CD8-positive, alpha-beta memory T cell (primary cell): ENCODE measurements at regions not wholly inside any gene's neighbourhood (a gene's known extent, or its start where the extent isn't known, plus 50 kb on each side); places are given as distances from the start of the nearest gene placed in this dataset.

Experiments used
- CTCF ChIA-PET: fragments of 350-600 bp; sonication (Branson Sonifier 250); formaldehyde crosslinking; loops from one replicate; lab custom pipeline; 2021; ENCODE audit warnings: antibody characterized with exemption; lab: Charles Lee
- POLR2A ChIA-PET: fragments of 350-600 bp; sonication (Branson Sonifier 250); formaldehyde crosslinking; loops from one replicate; lab custom pipeline; 2021; ENCODE audit warnings: antibody characterized with exemption; lab: Charles Lee
- DNase-seq, 5 donors: peaks; one replicate each; pipeline versions ENCODE4 v3.0.0 to v3.0.0-alpha.2; 2020 to 2022; ENCODE audit warnings: mixed read lengths in 1 of 5
- H3K27ac ChIP-seq: one replicate; pipeline ENCODE4 v1.7.0; 2013; ENCODE audit warnings: low read depth, mild to moderate bottlenecking, low read length, moderate library complexity
- H3K27me3 ChIP-seq: 2 replicates; pipeline ENCODE4 v1.7.0; 2013; ENCODE audit warnings: low read length, mild to moderate bottlenecking; ENCODE audit not compliant: insufficient read depth, poor library complexity, severe bottlenecking
- H3K36me3 ChIP-seq: 2 replicates; pipeline ENCODE4 v1.7.0; 2013; ENCODE audit warnings: mild to moderate bottlenecking, low read length, moderate library complexity; ENCODE audit not compliant: insufficient read depth
- H3K4me1 ChIP-seq: 2 replicates; pipeline ENCODE4 v1.7.0; 2013; ENCODE audit warnings: mild to moderate bottlenecking, low read length, moderate library complexity; ENCODE audit not compliant: insufficient read depth
- H3K4me3 ChIP-seq: 2 replicates; pipeline ENCODE4 v1.7.0; 2013; ENCODE audit warnings: mild to moderate bottlenecking, low read length
- H3K9me3 ChIP-seq: 2 replicates; pipeline ENCODE4 v1.7.0; 2013; ENCODE audit warnings: mild to moderate bottlenecking, low read length
- H3K27ac Mint-ChIP-seq, 8 donors: one replicate each; pipeline ENCODE4 v1.8.0; 2020 to 2021; ENCODE audit warnings: mixed read lengths in 8 of 8, mild to moderate bottlenecking in 6 of 8, inconsistent platforms in 3 of 8, moderate library complexity in 3 of 8
- H3K27me3 Mint-ChIP-seq, 2 donors: one replicate each; pipeline ENCODE4 v1.8.0; 2020 to 2021; ENCODE audit warnings: mixed read lengths in 2 of 2, mild to moderate bottlenecking in 1 of 2, moderate library complexity in 1 of 2
- H3K36me3 Mint-ChIP-seq, 3 donors: one replicate each; pipeline ENCODE4 v1.8.0; 2020 to 2021; ENCODE audit warnings: mixed read lengths in 3 of 3, inconsistent platforms in 1 of 3, mild to moderate bottlenecking in 1 of 3
- H3K4me1 Mint-ChIP-seq, 3 donors: one replicate each; pipeline ENCODE4 v1.8.0; 2020 to 2021; ENCODE audit warnings: mixed read lengths in 3 of 3, inconsistent platforms in 1 of 3, mild to moderate bottlenecking in 1 of 3
- H3K4me3 Mint-ChIP-seq, 7 donors: one replicate each; pipeline ENCODE4 v1.8.0; 2020 to 2021; ENCODE audit warnings: mixed read lengths in 7 of 7, mild to moderate bottlenecking in 6 of 7, moderate library complexity in 4 of 7, inconsistent platforms in 2 of 7
- H3K9me3 Mint-ChIP-seq, 5 donors: one replicate each; pipeline ENCODE4 v1.8.0; 2020 to 2022; ENCODE audit warnings: mixed read lengths in 5 of 5, mild to moderate bottlenecking in 3 of 5, moderate library complexity in 2 of 5, inconsistent platforms in 1 of 5

DNA sequence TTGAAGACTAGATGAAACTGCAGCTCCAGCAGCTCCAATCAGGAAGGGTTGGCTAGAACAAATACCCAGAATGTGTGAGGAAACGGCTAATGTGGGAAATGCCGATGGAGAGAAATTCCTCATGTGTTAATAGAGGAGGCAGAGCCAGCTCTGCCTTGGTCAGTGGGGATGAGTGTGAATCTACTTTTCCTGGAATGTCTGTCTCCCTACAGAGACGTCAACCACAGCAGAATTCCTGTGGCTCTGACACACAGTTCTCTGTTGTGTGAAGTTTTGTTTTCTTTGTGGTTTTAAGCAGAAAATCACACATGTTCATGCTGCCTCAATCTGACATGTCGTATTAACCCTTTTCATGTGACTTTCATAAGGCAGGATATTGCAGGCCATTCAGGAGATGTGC lies 476.6 kb upstream of the WWC1 start:
- CTCF ChIA-PET = no interaction called here

DNA sequence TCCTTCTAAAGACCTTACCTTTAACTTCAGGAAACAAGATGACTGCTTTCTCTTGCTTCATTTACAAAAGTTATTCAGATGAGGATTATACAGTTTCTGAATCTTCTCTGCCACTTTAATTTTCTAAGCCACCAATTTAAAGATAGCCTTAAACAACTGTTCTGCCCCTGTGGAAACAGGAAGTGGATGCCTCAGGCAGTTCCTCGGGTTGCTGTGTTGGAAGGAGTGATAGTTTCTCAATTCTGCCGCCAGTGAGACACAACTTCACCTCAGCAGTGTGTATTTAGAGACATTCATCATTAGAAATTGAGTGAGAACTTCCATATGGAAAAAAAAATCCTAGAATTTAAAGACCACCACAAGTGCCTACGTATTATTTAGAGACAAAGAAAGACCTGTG lies 475.1 kb upstream of the WWC1 start:
- no peak for DNase-seq
- CTCF ChIA-PET = no interaction called here
- no peaks in the 10 kb centered on the region for H3K36me3 Mint-ChIP-seq
- peaks cover 0 to 1% of the 10 kb centered on the region in 2 donors for H3K27me3 Mint-ChIP-seq
- Histone ChIP-seq H3K4me3 (no peak overlapping the region), H3K9me3 (no peaks in the 10 kb centered on the region), H3K4me1 (no peaks in the 10 kb centered on the region), H3K27ac (no peak overlapping the region), H3K27me3 (no peaks in the 10 kb centered on the region), H3K36me3 (no peaks in the 10 kb centered on the region)
- POLR2A ChIA-PET = no interaction called here
- H3K27ac Mint-ChIP-seq = no peak overlapping the region
- no peak overlapping the region for H3K4me3 Mint-ChIP-seq
- no peaks in the 10 kb centered on the region for H3K4me1 Mint-ChIP-seq
- peaks cover 0 to 5% (median 0%) of the 10 kb centered on the region in 5 donors for H3K9me3 Mint-ChIP-seq

More for the DNA sequence above, 476.6 kb upstream of the WWC1 start:
- POLR2A ChIA-PET = no interaction called here
- H3K4me1 Mint-ChIP-seq = no peaks in the 10 kb centered on the region
- no peaks in the 10 kb centered on the region for H3K36me3 Mint-ChIP-seq
- Histone ChIP-seq H3K4me3 (no peak overlapping the region), H3K27me3 (no peaks in the 10 kb centered on the region), H3K36me3 (no peaks in the 10 kb centered on the region), H3K4me1 (no peaks in the 10 kb centered on the region), H3K27ac (no peak overlapping the region), H3K9me3 (no peaks in the 10 kb centered on the region)
- peaks cover 0 to 1% of the 10 kb centered on the region in 2 donors for H3K27me3 Mint-ChIP-seq
- H3K27ac Mint-ChIP-seq = no peak overlapping the region
- H3K4me3 Mint-ChIP-seq = no peak overlapping the region
- DNase-seq = no peak
- H3K9me3 Mint-ChIP-seq = peaks cover 0 to 5% (median 0%) of the 10 kb centered on the region in 5 donors

DNA sequence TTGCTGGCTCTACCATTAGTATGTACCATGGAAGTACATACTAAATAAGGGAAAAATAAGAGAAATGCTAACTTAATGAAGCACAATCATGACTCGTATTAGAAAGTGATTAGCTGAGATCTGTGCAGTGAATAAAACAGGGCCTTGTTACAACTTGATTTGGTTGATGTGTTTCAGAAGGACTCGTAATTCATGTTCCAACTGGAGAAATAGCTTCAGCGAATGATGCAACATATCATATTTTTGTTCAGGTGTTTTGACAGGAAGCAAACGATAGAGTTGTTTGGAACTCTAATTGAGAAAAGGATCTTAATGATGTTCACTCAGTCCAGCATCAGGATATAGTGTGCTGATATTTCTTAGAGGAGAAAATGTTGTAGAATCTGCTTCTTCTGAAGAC lies 474.6 kb upstream of the WWC1 start:
- H3K36me3 Mint-ChIP-seq = no peaks in the 10 kb centered on the region
- H3K4me3 Mint-ChIP-seq = no peak overlapping the region
- peaks cover 0 to 1% of the 10 kb centered on the region in 2 donors for H3K27me3 Mint-ChIP-seq
- Histone ChIP-seq H3K4me1 (no peaks in the 10 kb centered on the region), H3K4me3 (no peak overlapping the region), H3K9me3 (no peaks in the 10 kb centered on the region), H3K27ac (no peak overlapping the region), H3K36me3 (no peaks in the 10 kb centered on the region), H3K27me3 (no peaks in the 10 kb centered on the region)
- ChIA-PET CTCF (no interaction called here), POLR2A (no interaction called here)
- peaks cover 0 to 5% (median 0%) of the 10 kb centered on the region in 5 donors for H3K9me3 Mint-ChIP-seq
- H3K27ac Mint-ChIP-seq = no peak overlapping the region
- no peaks in the 10 kb centered on the region for H3K4me1 Mint-ChIP-seq
- no peak for DNase-seq

DNA sequence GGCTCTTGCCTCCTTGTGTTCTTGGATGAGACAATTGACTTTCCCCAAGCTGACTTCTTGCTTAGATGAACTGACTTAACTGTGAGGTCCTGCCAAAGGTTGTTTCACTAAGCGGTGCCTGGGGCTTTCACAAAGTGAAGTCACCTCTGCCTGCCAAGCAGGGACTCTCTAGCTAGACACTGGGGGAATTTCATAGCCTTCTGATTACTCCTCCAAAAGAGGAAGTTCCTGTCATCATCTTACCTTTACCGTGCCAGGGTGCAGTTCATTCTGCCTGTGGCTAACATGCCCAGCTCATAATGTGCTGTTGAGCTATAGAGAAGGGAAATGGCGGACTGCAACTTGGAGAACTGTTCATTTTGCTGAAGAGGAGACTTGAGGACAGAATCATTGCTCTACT lies 472.0 kb upstream of the WWC1 start:
- H3K4me3 Mint-ChIP-seq = no peak overlapping the region
- Histone ChIP-seq H3K9me3 (no peaks in the 10 kb centered on the region), H3K36me3 (no peaks in the 10 kb centered on the region), H3K4me1 (no peaks in the 10 kb centered on the region), H3K4me3 (no peak overlapping the region), H3K27ac (no peak overlapping the region), H3K27me3 (no peaks in the 10 kb centered on the region)
- CTCF ChIA-PET = no interaction called here
- peaks cover 0 to 5% (median 0%) of the 10 kb centered on the region in 5 donors for H3K9me3 Mint-ChIP-seq
- no peak for DNase-seq
- H3K36me3 Mint-ChIP-seq = no peaks in the 10 kb centered on the region
- POLR2A ChIA-PET = no interaction called here
- no peak overlapping the region for H3K27ac Mint-ChIP-seq
- H3K27me3 Mint-ChIP-seq = peaks cover 0 to 1% of the 10 kb centered on the region in 2 donors
- H3K4me1 Mint-ChIP-seq = no peaks in the 10 kb centered on the region

GRCh38 chr5:167820101-167820990 lies 471.1 kb upstream of the WWC1 start:
- Mint-ChIP-seq H3K4me3 (no peak overlapping the region), H3K27ac (peak overlapping the region in 1 of 8 donors; percentile 38), H3K4me1 (no peaks in the 10 kb centered on the region), H3K9me3 (peaks cover 0 to 5% (median 0%) of the 10 kb centered on the region in 5 donors), H3K36me3 (no peaks in the 10 kb centered on the region), H3K27me3 (peaks cover 0 to 1% of the 10 kb centered on the region in 2 donors)
- no peak overlapping the region for H3K27ac ChIP-seq
- no peaks in the 10 kb centered on the region for H3K27me3 ChIP-seq
- H3K4me1 ChIP-seq = no peaks in the 10 kb centered on the region
- DNase-seq = no peak
- no peaks in the 10 kb centered on the region for H3K36me3 ChIP-seq
- ChIA-PET CTCF (no interaction called here), POLR2A (no interaction called here)
- H3K9me3 ChIP-seq = no peaks in the 10 kb centered on the region
- H3K4me3 ChIP-seq = no peak overlapping the region

DNA sequence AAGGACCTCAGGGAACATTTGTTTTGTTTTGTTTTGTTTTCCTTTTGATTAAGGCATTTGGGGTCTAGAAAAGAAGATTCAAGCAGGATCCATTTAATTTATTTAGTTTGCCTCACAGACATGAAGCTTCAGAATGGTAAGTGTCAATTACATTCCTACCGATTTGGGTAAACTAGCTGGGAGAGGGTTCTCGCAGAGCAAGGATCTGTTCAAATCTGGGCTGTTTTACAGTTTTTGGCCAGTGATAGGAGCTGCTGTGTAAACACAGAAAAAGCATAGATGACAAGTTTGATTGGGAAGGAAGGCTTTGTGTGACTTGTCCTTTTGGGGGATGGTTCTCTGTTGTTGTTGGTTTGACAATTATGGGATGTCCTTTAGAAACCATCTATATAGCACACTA lies 470.3 kb upstream of the WWC1 start:
- no peak overlapping the region for H3K4me3 ChIP-seq
- H3K9me3 ChIP-seq = no peaks in the 10 kb centered on the region
- H3K27me3 Mint-ChIP-seq = peaks cover 0 to 1% of the 10 kb centered on the region in 2 donors
- H3K9me3 Mint-ChIP-seq = peaks cover 0 to 5% (median 2%) of the 10 kb centered on the region in 5 donors
- no peak overlapping the region for H3K27ac ChIP-seq
- POLR2A ChIA-PET = no interaction called here
- H3K4me1 Mint-ChIP-seq = no peaks in the 10 kb centered on the region
- H3K27ac Mint-ChIP-seq = no peak overlapping the region
- DNase-seq = no peak
- CTCF ChIA-PET = no interaction called here
- H3K27me3 ChIP-seq = no peaks in the 10 kb centered on the region
- H3K36me3 ChIP-seq = no peaks in the 10 kb centered on the region
- H3K36me3 Mint-ChIP-seq = no peaks in the 10 kb centered on the region
- no peaks in the 10 kb centered on the region for H3K4me1 ChIP-seq
- no peak overlapping the region for H3K4me3 Mint-ChIP-seq

- Mint-ChIP-seq H3K27me3 (peaks cover 0 to 1% of the 10 kb centered on the region in 2 donors), H3K4me1 (no peaks in the 10 kb centered on the region), H3K27ac (no peak overlapping the region), H3K36me3 (no peaks in the 10 kb centered on the region), H3K4me3 (no peak overlapping the region), H3K9me3 (peaks cover 0 to 3% (median 0%) of the 10 kb centered on the region in 5 donors)
- Histone ChIP-seq H3K4me3 (no peak overlapping the region), H3K27ac (no peak overlapping the region), H3K4me1 (no peaks in the 10 kb centered on the region), H3K36me3 (no peaks in the 10 kb centered on the region), H3K9me3 (no peaks in the 10 kb centered on the region), H3K27me3 (no peaks in the 10 kb centered on the region)
- CTCF ChIA-PET = no interaction called here
- no peak for DNase-seq
- POLR2A ChIA-PET = no interaction called here
Observed at GRCh38 chr5:167821669-167822068, 469.8 kb upstream of the WWC1 start.

DNA sequence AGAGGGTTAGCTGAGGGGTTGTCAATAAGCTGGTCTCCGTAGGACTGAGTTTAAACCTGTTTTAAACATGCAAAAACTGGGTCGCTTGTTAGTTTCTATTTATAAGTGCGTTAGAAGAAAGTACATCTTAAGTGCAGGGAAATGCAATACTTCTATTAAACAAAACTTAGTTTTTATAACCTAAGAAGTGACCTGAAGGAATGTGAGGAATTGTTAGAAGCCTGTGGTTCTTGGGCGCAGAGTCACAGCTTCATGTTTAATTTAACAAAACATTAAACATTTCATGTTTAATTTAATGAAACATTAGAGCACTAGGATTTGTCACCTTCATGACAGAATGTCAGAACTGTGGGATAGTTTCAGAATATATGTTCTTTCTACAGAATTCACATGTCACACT lies 469.2 kb upstream of the WWC1 start:
- Mint-ChIP-seq H3K4me1 (no peaks in the 10 kb centered on the region), H3K27ac (no peak overlapping the region), H3K4me3 (no peak overlapping the region), H3K36me3 (no peaks in the 10 kb centered on the region), H3K27me3 (peaks cover 0 to 1% of the 10 kb centered on the region in 2 donors), H3K9me3 (peaks cover 0 to 3% (median 0%) of the 10 kb centered on the region in 5 donors)
- H3K4me3 ChIP-seq = no peak overlapping the region
- no peaks in the 10 kb centered on the region for H3K9me3 ChIP-seq
- H3K4me1 ChIP-seq = no peaks in the 10 kb centered on the region
- no peak for DNase-seq
- no peak overlapping the region for H3K27ac ChIP-seq
- CTCF ChIA-PET = no interaction called here
- H3K27me3 ChIP-seq = no peaks in the 10 kb centered on the region
- H3K36me3 ChIP-seq = no peaks in the 10 kb centered on the region
- POLR2A ChIA-PET = no interaction called here
